ENCODE measurements at regions not wholly inside any gene's neighbourhood (a gene's known extent, or its start where the extent isn't known, plus 50 kb on each side); places are given as distances from the start of the nearest gene placed in this dataset.

DNA sequence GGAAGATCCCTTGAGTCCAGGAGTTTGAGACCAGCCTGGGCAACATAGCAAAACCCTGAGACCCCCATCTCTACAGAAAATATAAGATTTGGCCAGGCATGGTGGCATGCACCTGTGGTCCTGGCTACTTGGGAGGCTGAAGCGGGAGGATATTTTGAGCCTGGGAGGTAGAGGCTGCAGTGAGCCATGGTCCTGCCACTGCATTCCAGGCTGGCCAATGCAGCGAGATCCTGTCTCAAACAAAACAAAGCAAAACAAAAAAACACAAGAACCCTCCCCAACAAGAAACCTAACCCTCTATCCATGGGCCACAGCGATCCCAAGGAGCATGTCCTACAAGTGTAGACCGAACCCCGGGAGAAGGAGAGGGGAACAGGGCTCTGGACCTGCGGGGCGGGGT lies 133.3 kb downstream of the MGAT5B start:
- POLR2A ChIA-PET: interaction anchor here (1.5 kb wide), 1 partner anchor 129 kb away, joined by 12 read pairs; no protein-coding TSS in a partner anchor
- WGBS (ENCODE audit: missing lambda C conversion rate): 94% methylated on average over 7 of the region's 7 CpGs
- FAIRE-seq (no peak), ATAC-seq (peak; percentile 5 to 6; a peak in 4 of 6 replicates), DNase-seq (ENCODE audit: low read depth in 1 of 2, low spot score in 1 of 2) (no peak)
- CTCF ChIA-PET: interaction anchor here (0.6 to 8.1 kb wide), 11 partner anchors 11 to 212 kb away, joined by 3 to 97 read pairs (median 6); partner anchors contain the start of gene MGAT5B
- Histone ChIP-seq H3K4me3 (no peak overlapping the region), H3K4me1 (peaks cover 37% of the 10 kb centered on the region), H3K27ac (peak overlapping the region; percentile 89 to 93), H3K9me3 (no peaks in the 10 kb centered on the region), H3K4me2 (peak overlapping the region; percentile 59)
- TF ChIP-seq, protein P1, sequence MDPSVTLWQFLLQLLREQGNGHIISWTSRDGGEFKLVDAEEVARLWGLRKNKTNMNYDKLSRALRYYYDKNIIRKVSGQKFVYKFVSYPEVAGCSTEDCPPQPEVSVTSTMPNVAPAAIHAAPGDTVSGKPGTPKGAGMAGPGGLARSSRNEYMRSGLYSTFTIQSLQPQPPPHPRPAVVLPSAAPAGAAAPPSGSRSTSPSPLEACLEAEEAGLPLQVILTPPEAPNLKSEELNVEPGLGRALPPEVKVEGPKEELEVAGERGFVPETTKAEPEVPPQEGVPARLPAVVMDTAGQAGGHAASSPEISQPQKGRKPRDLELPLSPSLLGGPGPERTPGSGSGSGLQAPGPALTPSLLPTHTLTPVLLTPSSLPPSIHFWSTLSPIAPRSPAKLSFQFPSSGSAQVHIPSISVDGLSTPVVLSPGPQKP (IDR thresholded peaks at IDR 0.05; ENCODE audit: low read depth, low read length): no peak
- 0 out of 2 replicates have a peak, but pooled peaks have one; percentile 17 for TF ChIP-seq EHMT2 (IDR thresholded peaks at IDR 0.05; ENCODE audit: low read depth)
- no peak for TF ChIP-seq EP300 (IDR thresholded peaks at IDR 0.05)
- no peak for TF ChIP-seq PHF8 (IDR thresholded peaks at IDR 0.05; ENCODE audit: borderline replicate concordance, low read depth)
- no peak for TF ChIP-seq HDAC2 (IDR thresholded peaks at IDR 0.05)
- no peak for TF ChIP-seq RCOR1 (IDR thresholded peaks at IDR 0.05; ENCODE audit: low read depth, low read length)

DNA sequence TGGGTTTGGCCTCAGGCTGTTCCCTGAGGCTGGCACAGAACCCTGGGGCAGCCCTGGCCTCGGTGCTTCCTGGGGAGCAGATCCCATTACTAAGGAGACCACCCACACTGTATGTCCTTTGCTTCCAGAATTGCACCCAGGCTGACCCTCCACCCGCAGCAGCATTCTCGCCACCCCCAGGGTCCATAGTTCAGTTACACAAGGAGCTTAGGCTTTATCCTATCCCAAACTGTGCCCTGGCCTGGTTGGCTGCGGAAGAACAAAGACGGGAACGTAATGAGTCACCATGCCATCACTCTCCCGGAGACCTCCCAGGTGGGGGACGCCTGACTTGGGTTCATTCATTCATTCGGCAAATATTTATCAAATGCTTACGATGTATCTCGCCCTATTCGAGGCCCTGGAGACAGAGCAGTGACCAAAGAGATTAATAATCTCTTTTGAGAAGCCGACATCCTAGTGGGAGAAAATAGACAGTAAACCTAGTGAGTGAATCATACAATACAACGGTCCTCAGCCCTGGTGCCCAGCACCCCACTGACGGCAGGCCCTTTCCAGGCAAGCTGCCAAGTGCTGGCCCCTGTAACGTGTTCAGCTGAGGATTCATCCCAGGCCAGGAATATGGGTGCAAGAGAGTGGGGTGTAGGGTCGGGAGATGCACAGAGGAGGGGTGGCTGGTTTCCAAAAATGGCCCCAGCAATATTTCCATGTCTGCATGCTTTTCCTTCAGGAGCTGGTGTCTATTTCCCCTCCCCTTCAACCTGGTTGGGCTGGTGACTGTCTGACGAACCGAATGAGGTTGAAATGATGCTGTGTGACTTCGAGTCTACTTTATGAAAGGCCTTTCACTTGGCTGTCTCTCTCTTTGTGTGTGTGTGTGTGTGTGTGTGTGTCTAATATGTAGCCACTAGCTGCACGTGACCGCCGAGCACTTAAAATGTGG lies 134.2 kb downstream of the MGAT5B start:
- FAIRE-seq (peak; percentile 100), ATAC-seq (peak; percentile 92 to 94), DNase-seq (ENCODE audit: low read depth in 1 of 2, low spot score in 1 of 2) (peak; percentile 99 to 100)
- H3K9me3 ChIP-seq: no peaks in the 10 kb centered on the region
- under 1% methylated on average over 23 of the region's 23 CpGs for WGBS (ENCODE audit: missing lambda C conversion rate)
- H3K4me2 ChIP-seq: peak overlapping the region; percentile 59
- CTCF ChIA-PET: interaction anchor here (0.6 to 8.1 kb wide), 16 partner anchors 10 to 212 kb away, joined by 3 to 97 read pairs (median 5); partner anchors contain the start of gene MGAT5B
- H3K4me1 ChIP-seq: peaks cover 37% of the 10 kb centered on the region
- H3K27ac ChIP-seq: peak overlapping the region; percentile 89 to 93
- H3K4me3 ChIP-seq: no peak overlapping the region
- POLR2A ChIA-PET: interaction anchor here (0.9 to 1.5 kb wide), 3 partner anchors 12 to 130 kb away, joined by 3 to 12 read pairs (median 3); no protein-coding TSS in a partner anchor
- TF ChIP-seq RAD21 (conservative IDR thresholded peaks at IDR 0.05 in 1 of 2, IDR thresholded peaks at IDR 0.05 in 1 of 2) (peak; percentile 27 to 62; a peak in 3 of 5 replicates), BCL3 (IDR thresholded peaks at IDR 0.05) (peak; percentile 98), MAFK (IDR thresholded peaks at IDR 0.05; ENCODE audit: partially characterized antibody) (peak; percentile 1), CEBPB (IDR thresholded peaks at IDR 0.05) (peak; percentile 66 to 89), KDM5A (IDR thresholded peaks at IDR 0.05) (no peak), TFCP2L1 (CRISPR knock-in tag; IDR thresholded peaks at IDR 0.05) (peak; percentile 15; the same call in 1 of the 2 replicates), CBX8 (IDR thresholded peaks at IDR 0.05) (no peak), SMC3 (IDR thresholded peaks at IDR 0.05) (peak; percentile 38; the same call in 2 of the 3 replicates), GATA3 (IDR thresholded peaks at IDR 0.05; ENCODE audit: borderline replicate concordance) (peak; percentile 98), CBX2 (IDR thresholded peaks at IDR 0.05; ENCODE audit: borderline replicate concordance, low read depth) (no peak), JUN (IDR thresholded peaks at IDR 0.05) (peak; percentile 100), RFX5 (IDR thresholded peaks at IDR 0.05) (peak; percentile 92), HDAC2 (IDR thresholded peaks at IDR 0.05) (no peak), FOSB (CRISPR knock-in tag; IDR thresholded peaks at IDR 0.05) (no peak), HOXA7 (CRISPR knock-in tag; IDR thresholded peaks at IDR 0.05) (no peak), CHD2 (IDR thresholded peaks at IDR 0.05; ENCODE audit: low read length, partially characterized antibody) (peak; percentile 18), HOXB13 (CRISPR knock-in tag; IDR thresholded peaks at IDR 0.05; ENCODE audit: low read depth) (no peak), JUNB (IDR thresholded peaks at IDR 0.05) (peak; percentile 100), FOSL2 (IDR thresholded peaks at IDR 0.05) (peak; percentile 100), FOSL2 (CRISPR knock-in tag; IDR thresholded peaks at IDR 0.05) (peak; percentile 99), BHLHE40 (IDR thresholded peaks at IDR 0.05; ENCODE audit: low read depth, low read length) (peak; percentile 86), ESRRA (IDR thresholded peaks at IDR 0.05; ENCODE audit: borderline replicate concordance, low read length) (peak; percentile 67; the same call in 1 of the 2 replicates), MAX (IDR thresholded peaks at IDR 0.05) (peak; percentile 91), E2F6 (IDR thresholded peaks at IDR 0.05; ENCODE audit: borderline replicate concordance, low read depth) (peak; percentile 59; the same call in 1 of the 2 replicates)
- TF ChIP-seq, protein P2, sequence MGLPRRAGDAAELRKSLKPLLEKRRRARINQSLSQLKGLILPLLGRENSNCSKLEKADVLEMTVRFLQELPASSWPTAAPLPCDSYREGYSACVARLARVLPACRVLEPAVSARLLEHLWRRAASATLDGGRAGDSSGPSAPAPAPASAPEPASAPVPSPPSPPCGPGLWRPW (IDR thresholded peaks at IDR 0.05): peak; percentile 62
- TF ChIP-seq, protein P3, sequence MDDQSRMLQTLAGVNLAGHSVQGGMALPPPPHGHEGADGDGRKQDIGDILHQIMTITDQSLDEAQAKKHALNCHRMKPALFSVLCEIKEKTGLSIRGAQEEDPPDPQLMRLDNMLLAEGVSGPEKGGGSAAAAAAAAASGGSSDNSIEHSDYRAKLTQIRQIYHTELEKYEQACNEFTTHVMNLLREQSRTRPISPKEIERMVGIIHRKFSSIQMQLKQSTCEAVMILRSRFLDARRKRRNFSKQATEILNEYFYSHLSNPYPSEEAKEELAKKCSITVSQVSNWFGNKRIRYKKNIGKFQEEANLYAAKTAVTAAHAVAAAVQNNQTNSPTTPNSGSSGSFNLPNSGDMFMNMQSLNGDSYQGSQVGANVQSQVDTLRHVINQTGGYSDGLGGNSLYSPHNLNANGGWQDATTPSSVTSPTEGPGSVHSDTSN (IDR thresholded peaks at IDR 0.05): peak; percentile 84
- TF ChIP-seq, protein P1 (IDR thresholded peaks at IDR 0.05; ENCODE audit: low read depth, low read length): no peak

Data from A549 (cell line).